SK-N-MC (cell line): ENCODE measurements at regions not wholly inside any gene's neighbourhood (a gene's known extent, or its start where the extent isn't known, plus 50 kb on each side); places are given as distances from the start of the nearest gene placed in this dataset.

Experiments used
- DNase-seq: peaks from one replicate; pipeline ENCODE4 v3.0.0-alpha.2; 2011; ENCODE audit warnings: low read depth, low spot score
- H3K27ac ChIP-seq: fragments of 200-600 bp; sonication (generic); 2 replicates; pipeline ENCODE4 v1.5.1; 2016; ENCODE audit warnings: mixed run types
- H3K36me3 ChIP-seq: fragments of 200-600 bp; sonication (generic); 2 replicates; pipeline ENCODE4 v1.6.1; 2017; ENCODE audit warnings: antibody characterized with exemption, low read length, mixed read lengths; ENCODE audit not compliant: insufficient read depth
- H3K4me3 ChIP-seq: fragments of 200-600 bp; sonication (generic); 2 replicates; pipeline ENCODE4 v1.5.1; 2016
- H3K9ac ChIP-seq: fragments of 200-600 bp; sonication (generic); 2 replicates; pipeline ENCODE4 v1.8.0; 2017; ENCODE audit warnings: mixed run types, mixed read lengths; ENCODE audit not compliant: insufficient read length
- H3K9me3 ChIP-seq: fragments of 200-600 bp; sonication (generic); 2 replicates; pipeline ENCODE4 v1.6.1; 2017; ENCODE audit warnings: low read depth, mild to moderate bottlenecking, antibody characterized with exemption, low read length, moderate library complexity, mixed read lengths
- EZH2 ChIP-seq: fragments of 200-600 bp; sonication (generic); IDR thresholded peaks from one replicate; pipeline ENCODE4 v1.6.1; 2017; ENCODE audit warnings: antibody characterized with exemption
- FOXP2 ChIP-seq: optimal IDR thresholded peaks from 2 replicates; pipeline ENCODE3; 2011; ENCODE audit warnings: mild to moderate bottlenecking, moderate library complexity; ENCODE audit not compliant: insufficient read depth; ENCODE audit errors: extremely low read length, control extremely low read depth
- POLR2AphosphoS5 ChIP-seq: IDR thresholded peaks from 2 replicates; pipeline ENCODE4 v1.6.1; 2012; ENCODE audit warnings: mild to moderate bottlenecking, low read depth, low read length, borderline replicate concordance

DNA sequence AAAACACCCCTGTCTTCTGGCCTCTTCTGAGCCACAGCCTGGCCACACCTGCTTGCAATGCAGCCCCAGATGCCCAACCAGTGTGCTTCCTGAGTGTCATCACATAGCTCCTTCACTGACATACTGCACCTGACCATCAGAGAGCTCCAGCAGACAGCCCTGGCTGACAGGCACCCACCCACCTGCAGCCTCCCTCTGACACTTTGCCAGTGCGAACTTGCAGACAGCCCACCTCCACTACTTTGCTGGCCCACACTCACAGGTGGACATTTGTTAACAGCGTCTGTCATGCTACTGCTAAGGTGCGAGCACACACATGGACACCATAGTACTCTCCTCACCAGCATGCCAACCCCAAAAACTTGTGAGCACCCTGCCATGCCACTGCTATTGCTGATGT is 740.1 kb downstream of the DNAJB9 start:
- no peak overlapping the region for H3K27ac ChIP-seq
- H3K9ac ChIP-seq = no peak overlapping the region
- H3K36me3 ChIP-seq = no peaks in the 10 kb centered on the region
- TF ChIP-seq EZH2 (no peak), FOXP2 (no peak), POLR2AphosphoS5 (no peak)
- H3K9me3 ChIP-seq = 0 out of 2 replicates have a peak, but pooled peaks cover 5% of the 10 kb centered on the region
- DNase-seq = no peak
- no peak overlapping the region for H3K4me3 ChIP-seq

DNA sequence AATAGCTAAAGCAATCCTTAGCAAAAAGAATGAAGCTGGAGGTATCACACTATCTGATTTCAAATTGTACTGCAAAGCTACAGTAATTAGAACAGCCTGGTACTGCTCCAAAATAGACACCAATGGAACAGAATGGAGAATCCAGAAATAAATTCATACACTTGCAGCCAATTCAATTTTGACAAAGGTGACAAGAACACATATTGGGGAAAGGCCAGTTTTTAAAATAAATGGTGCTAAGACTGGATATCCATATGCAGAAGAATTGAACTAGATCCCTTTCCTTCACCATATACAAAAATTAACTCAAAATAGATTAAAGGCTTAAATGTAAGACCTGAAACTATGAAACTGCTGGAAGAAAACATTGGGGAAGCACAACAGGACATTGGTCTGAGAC is 748.5 kb downstream of the DNAJB9 start:
- no peak for DNase-seq
- H3K4me3 ChIP-seq = no peak overlapping the region
- no peak overlapping the region for H3K9ac ChIP-seq
- no peaks in the 10 kb centered on the region for H3K36me3 ChIP-seq
- H3K27ac ChIP-seq = no peak overlapping the region
- TF ChIP-seq POLR2AphosphoS5 (no peak), EZH2 (no peak), FOXP2 (no peak)
- no peaks in the 10 kb centered on the region for H3K9me3 ChIP-seq

DNA sequence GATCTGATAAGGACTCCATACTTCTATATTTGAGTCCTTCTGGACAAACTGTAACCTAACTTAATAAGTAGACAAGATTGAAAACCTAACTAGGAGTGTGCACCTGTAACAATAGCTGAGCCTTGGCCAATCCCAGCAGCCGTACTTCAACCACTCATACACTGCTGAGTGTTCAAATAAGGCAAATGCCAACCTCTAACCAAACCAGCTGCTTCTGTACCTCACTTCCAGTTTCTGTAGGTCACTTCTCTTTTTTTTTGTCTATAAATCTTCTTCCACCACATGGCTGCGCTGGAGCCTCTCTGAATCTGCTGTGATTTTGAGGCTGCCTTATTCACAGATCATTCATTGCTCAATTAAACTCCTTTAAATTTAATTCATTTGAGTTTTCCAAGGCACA is 753.2 kb downstream of the DNAJB9 start:
- Histone ChIP-seq H3K9ac (no peak overlapping the region), H3K36me3 (no peaks in the 10 kb centered on the region), H3K27ac (no peak overlapping the region), H3K9me3 (no peaks in the 10 kb centered on the region; the same call in 1 of the 2 replicates), H3K4me3 (no peak overlapping the region)
- no peak for DNase-seq
- TF ChIP-seq FOXP2 (no peak), POLR2AphosphoS5 (no peak), EZH2 (no peak)

DNA sequence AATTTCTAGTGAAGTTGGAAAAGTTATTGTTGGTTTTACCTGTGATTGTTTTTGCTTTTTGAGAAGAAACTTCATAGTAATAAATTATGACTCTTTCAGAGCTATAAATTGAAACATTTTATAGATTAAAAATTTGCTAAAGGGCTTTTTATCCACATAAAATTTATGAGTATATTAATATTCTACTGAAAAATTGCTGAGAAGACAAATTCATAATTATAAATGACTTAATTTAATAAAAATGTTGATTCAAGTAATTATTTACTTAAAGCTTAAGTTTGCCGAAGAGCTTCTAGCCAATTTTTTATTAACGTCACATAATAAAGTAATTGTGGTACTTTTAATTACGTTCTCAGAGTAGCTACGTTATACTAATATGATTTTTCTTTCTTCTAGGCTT is 761.7 kb downstream of the DNAJB9 start:
- no peaks in the 10 kb centered on the region for H3K36me3 ChIP-seq
- no peak overlapping the region for H3K9ac ChIP-seq
- no peak for DNase-seq
- TF ChIP-seq FOXP2 = no peak
- H3K27ac ChIP-seq = no peak overlapping the region
- no peaks in the 10 kb centered on the region for H3K9me3 ChIP-seq
- H3K4me3 ChIP-seq = no peak overlapping the region

DNA sequence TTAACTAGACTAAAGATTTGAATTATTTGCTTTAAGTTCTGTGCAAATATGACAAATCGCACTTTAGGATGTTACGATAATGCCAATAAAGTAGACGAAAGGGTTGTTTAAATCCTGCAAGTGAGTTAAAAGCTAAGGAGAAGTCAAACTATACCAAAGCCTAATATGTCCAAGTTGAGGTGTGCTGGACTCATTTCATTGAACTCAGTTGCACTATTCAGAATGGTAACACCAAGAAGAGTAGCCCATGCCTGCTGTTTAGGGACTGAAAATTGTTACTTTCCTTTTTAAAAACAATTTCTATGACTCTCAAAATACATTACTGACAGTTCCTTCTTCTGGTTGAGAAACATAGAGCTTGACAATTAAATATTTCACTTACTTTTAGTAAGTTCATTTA is 766.3 kb downstream of the DNAJB9 start:
- TF ChIP-seq FOXP2 (no peak), EZH2 (no peak), POLR2AphosphoS5 (no peak)
- no peak for DNase-seq
- H3K36me3 ChIP-seq = no peaks in the 10 kb centered on the region
- no peaks in the 10 kb centered on the region for H3K9me3 ChIP-seq
- no peak overlapping the region for H3K4me3 ChIP-seq
- no peak overlapping the region for H3K27ac ChIP-seq
- no peak overlapping the region for H3K9ac ChIP-seq

DNA sequence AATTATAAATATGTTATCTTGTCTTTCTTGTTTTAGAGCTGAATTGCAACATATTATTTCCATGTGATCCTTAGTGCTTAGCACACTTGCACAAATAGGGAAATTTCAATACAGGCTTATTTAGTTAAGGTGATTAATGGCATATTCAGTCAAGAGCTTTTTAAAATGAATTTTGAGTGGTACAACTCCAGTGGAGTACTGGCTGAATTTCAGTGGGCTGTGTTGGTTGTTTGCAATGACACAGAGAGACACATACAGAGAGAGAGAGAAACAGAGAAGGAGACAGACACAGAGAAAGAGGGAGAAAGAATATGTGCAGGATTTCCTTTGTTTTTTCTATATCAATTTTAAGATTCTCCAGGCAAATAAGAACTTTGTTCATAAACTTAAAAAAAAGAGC is 766.9 kb downstream of the DNAJB9 start:
- TF ChIP-seq POLR2AphosphoS5 (no peak), EZH2 (no peak), FOXP2 (no peak)
- no peak for DNase-seq

DNA sequence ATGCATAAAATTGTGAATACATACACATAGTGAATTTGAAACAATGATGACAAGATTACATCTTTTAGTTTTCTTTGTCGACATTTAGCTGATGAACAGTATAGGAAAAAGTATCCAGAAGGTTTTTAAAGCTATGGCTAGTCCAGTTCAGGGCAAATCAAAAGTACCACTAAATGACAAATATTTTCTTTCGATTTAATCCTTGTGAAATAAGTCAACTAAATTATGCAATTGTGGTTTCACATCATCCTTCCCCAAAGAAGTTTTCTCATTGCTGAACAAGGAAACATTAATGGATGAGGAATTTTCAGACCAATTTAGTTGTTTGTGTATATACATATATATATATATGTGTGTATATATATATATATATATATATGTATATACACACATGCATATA is 774.0 kb downstream of the DNAJB9 start:
- no peak for DNase-seq
- Histone ChIP-seq H3K9ac (no peak overlapping the region), H3K9me3 (no peaks in the 10 kb centered on the region), H3K36me3 (no peaks in the 10 kb centered on the region), H3K27ac (no peak overlapping the region), H3K4me3 (no peak overlapping the region)
- TF ChIP-seq FOXP2 = no peak
- TF ChIP-seq EZH2 = no peak
- TF ChIP-seq POLR2AphosphoS5 = no peak

More for the DNA sequence above, 766.9 kb downstream of the DNAJB9 start:
- no peaks in the 10 kb centered on the region for H3K9me3 ChIP-seq
- H3K27ac ChIP-seq = no peak overlapping the region
- no peak overlapping the region for H3K9ac ChIP-seq
- H3K36me3 ChIP-seq = no peaks in the 10 kb centered on the region
- H3K4me3 ChIP-seq = no peak overlapping the region

DNA sequence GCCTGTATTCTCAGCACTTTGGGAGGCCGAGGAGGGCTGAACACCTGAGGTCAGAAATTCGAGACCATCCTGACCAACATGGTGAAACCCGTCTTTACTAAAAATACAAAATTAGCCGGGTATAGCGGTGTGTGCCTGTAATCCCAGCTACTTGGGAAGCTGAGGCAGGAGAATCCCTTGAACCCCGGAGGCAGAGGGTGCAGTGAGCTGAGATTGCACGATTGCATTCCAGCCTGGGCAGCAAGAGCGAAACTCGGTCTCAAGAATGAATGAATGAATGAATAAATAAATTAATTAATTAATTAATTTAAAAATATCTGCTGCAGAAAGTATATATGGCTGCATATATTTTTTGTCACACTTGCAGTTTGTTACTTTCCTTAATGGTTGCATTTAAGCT is 781.8 kb downstream of the DNAJB9 start:
- Histone ChIP-seq H3K9ac (no peak overlapping the region), H3K9me3 (no peaks in the 10 kb centered on the region), H3K4me3 (no peak overlapping the region), H3K27ac (no peak overlapping the region), H3K36me3 (no peaks in the 10 kb centered on the region)
- DNase-seq = no peak
- TF ChIP-seq POLR2AphosphoS5 = no peak
- TF ChIP-seq FOXP2 = no peak
- no peak for TF ChIP-seq EZH2

DNA sequence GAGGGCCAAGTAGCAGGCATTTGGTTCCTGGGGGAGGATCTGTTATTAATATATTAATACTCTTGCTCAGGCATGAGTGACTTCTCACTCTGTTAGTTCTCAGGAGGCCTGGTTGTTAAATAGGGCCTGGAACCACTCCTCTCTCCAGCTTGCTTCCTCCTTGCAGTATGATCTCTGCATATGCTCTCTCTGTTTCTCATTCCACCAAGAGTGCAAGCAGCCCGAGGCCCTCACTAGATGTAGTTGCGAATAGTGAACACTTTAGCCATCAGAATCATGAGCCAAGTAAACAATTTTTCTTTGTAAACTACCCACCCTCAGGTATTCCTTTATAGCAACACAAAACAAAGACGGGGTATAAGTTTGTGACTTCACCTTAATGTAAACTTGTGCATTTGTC is 784.3 kb downstream of the DNAJB9 start:
- DNase-seq = no peak
- no peaks in the 10 kb centered on the region for H3K9me3 ChIP-seq
- no peak for TF ChIP-seq EZH2
- TF ChIP-seq POLR2AphosphoS5 = no peak
- TF ChIP-seq FOXP2 = no peak
- H3K4me3 ChIP-seq = no peak overlapping the region
- H3K36me3 ChIP-seq = no peaks in the 10 kb centered on the region
- no peak overlapping the region for H3K9ac ChIP-seq
- H3K27ac ChIP-seq = no peak overlapping the region
